H1 (cell line): ENCODE measurements at regions not wholly inside any gene's neighbourhood (a gene's known extent, or its start where the extent isn't known, plus 50 kb on each side); places are given as distances from the start of the nearest gene placed in this dataset.

Source experiments
- CTCF ChIA-PET: fragments of 300-600 bp; sonication (Branson Sonifier 250); formaldehyde crosslinking; loops from one replicate; lab custom pipeline; 2021; ENCODE audit not compliant: partially characterized antibody; lab: Charles Lee
- POLR2A ChIA-PET: fragments of 300-600 bp; sonication (Branson Sonifier 250); formaldehyde crosslinking; loops from one replicate; lab custom pipeline; 2021; ENCODE audit warnings: inconsistent platforms; ENCODE audit not compliant: partially characterized antibody; lab: Charles Lee
- DNase-seq, 2 experiments: peaks; one replicate each; pipeline versions ENCODE4 v3.0.0 to v3.0.0-alpha.2; 2010 to 2022; ENCODE audit warnings: low spot score in 2 of 2, low read depth in 1 of 2, mixed read lengths in 1 of 2
- FAIRE-seq: peaks from 2 replicates; lab custom pipeline; 2011; peaks lifted over from hg19 to GRCh38; lab: Jason Lieb, UNC
- H2AFZ ChIP-seq: 2 replicates; pipeline ENCODE4 v1.8.1; 2012; ENCODE audit warnings: low read length, inconsistent platforms
- H2AK5ac ChIP-seq: 2 replicates; pipeline ENCODE4 v1.6.1; 2013; ENCODE audit warnings: low read depth, low read length
- H2BK120ac ChIP-seq: replicated peaks from 2 replicates; pipeline ENCODE3; 2013; ENCODE audit warnings: low read depth, low read length, inconsistent platforms
- H2BK12ac ChIP-seq: 2 replicates; pipeline ENCODE4 v1.6.1; 2013; ENCODE audit warnings: low read depth, low read length
- H2BK15ac ChIP-seq: 2 replicates; pipeline ENCODE4 v1.6.1; 2013; ENCODE audit warnings: low read length
- H2BK20ac ChIP-seq: 2 replicates; pipeline ENCODE4 v1.6.1; 2013; ENCODE audit warnings: low read length
- H2BK5ac ChIP-seq: 2 replicates; pipeline ENCODE4 v1.6.1; 2013; ENCODE audit warnings: low read depth, low read length
- H3K14ac ChIP-seq: 2 replicates; pipeline ENCODE4 v1.6.1; 2013; ENCODE audit warnings: inconsistent platforms; ENCODE audit not compliant: insufficient read length
- H3K18ac ChIP-seq: 2 replicates; pipeline ENCODE4 v1.6.1; 2013; ENCODE audit warnings: low read length; ENCODE audit errors: extremely low read depth
- H3K23ac ChIP-seq: 2 replicates; pipeline ENCODE4 v1.6.1; 2013; ENCODE audit warnings: inconsistent platforms; ENCODE audit not compliant: insufficient read length
- H3K23me2 ChIP-seq: 2 replicates; pipeline ENCODE4 v1.6.1; 2013; ENCODE audit warnings: low read depth, low read length
- H3K27ac ChIP-seq: 2 replicates; pipeline ENCODE4 v1.6.1; 2011; ENCODE audit warnings: low read depth, low read length, inconsistent platforms
- H3K27me3 ChIP-seq, 4 experiments: replicated peaks in 1 of 4; 1 replicate in 1 of 4; 2 replicates in 3 of 4; pipeline versions ENCODE4 v1.6.1 to v1.8.1; 2011 to 2013; ENCODE audit warnings: low read length in 3 of 4, mild to moderate bottlenecking in 3 of 4, inconsistent platforms in 2 of 4, mixed read lengths in 2 of 4, moderate library complexity in 1 of 4; ENCODE audit not compliant: control insufficient read depth in 3 of 4, insufficient read depth in 3 of 4; ENCODE audit errors: extremely low read depth in 1 of 4
- H3K36me3 ChIP-seq, 4 experiments: 2 replicates each; pipeline versions ENCODE4 v1.6.1 to v1.8.1; 2011 to 2013; ENCODE audit warnings: mild to moderate bottlenecking in 4 of 4, low read length in 3 of 4, moderate library complexity in 2 of 4, control low read depth in 1 of 4, inconsistent platforms in 1 of 4; ENCODE audit not compliant: insufficient read depth in 4 of 4, control insufficient read depth in 2 of 4
- H3K4ac ChIP-seq: replicated peaks from 2 replicates; pipeline ENCODE3; 2013; ENCODE audit warnings: low read length, low read depth, mixed read lengths, inconsistent platforms; ENCODE audit not compliant: insufficient read length
- H3K4me1 ChIP-seq, 4 experiments: replicated peaks in 1 of 4; 1 replicate in 1 of 4; 2 replicates in 3 of 4; pipeline versions ENCODE4 v1.6.1 to v1.8.1; 2011 to 2013; ENCODE audit warnings: low read length in 3 of 4, inconsistent platforms in 2 of 4, mixed read lengths in 1 of 4; ENCODE audit not compliant: insufficient read depth in 4 of 4, control insufficient read depth in 3 of 4
- H3K4me2 ChIP-seq, 2 experiments: 2 replicates each; pipeline versions ENCODE4 v1.6.1 to v1.8.1; 2011 to 2013; ENCODE audit warnings: low read depth in 2 of 2, low read length in 2 of 2, control low read depth in 1 of 2, inconsistent platforms in 1 of 2, mild to moderate bottlenecking in 1 of 2; ENCODE audit not compliant: insufficient read depth in 1 of 2
- H3K4me3 ChIP-seq, 4 experiments: fragments of 200-600, 300-600 bp in 1 of 4; sonication (generic), shearing (Covaris generic), sonication (Bioruptor Twin) in 1 of 4; 2 replicates each; pipeline versions ENCODE4 v1.5.1 to v1.8.1; 2011 to 2016; ENCODE audit warnings: low read length in 4 of 4, low read depth in 3 of 4, control low read depth in 2 of 4, inconsistent platforms in 2 of 4, mild to moderate bottlenecking in 2 of 4, mixed read lengths in 1 of 4, moderate library complexity in 1 of 4; ENCODE audit not compliant: insufficient read depth in 2 of 4; ENCODE audit errors: extremely low read depth in 1 of 4
- H3K56ac ChIP-seq: replicated peaks from 2 replicates; pipeline ENCODE3; 2013; ENCODE audit warnings: low read depth, mild to moderate bottlenecking, mixed read lengths, low read length, inconsistent platforms; ENCODE audit not compliant: insufficient read length
- H3K79me1 ChIP-seq: 2 replicates; pipeline ENCODE4 v1.6.1; 2013; ENCODE audit warnings: low read depth, low read length, control low read depth
- H3K79me2 ChIP-seq, 2 experiments: 2 replicates each; pipeline versions ENCODE4 v1.6.1 to v1.8.1; 2012 to 2013; ENCODE audit warnings: low read length in 2 of 2, mild to moderate bottlenecking in 2 of 2, inconsistent platforms in 1 of 2; ENCODE audit not compliant: insufficient read depth in 2 of 2, control insufficient read depth in 1 of 2
- H3K9ac ChIP-seq, 4 experiments: replicated peaks in 1 of 4; 1 replicate in 1 of 4; 2 replicates in 3 of 4; pipeline versions ENCODE4 v1.6.1 to v1.8.1; 2011 to 2013; ENCODE audit warnings: low read depth in 3 of 4, low read length in 3 of 4, control low read depth in 2 of 4, mild to moderate bottlenecking in 2 of 4, moderate library complexity in 2 of 4, inconsistent platforms in 1 of 4; ENCODE audit errors: extremely low read depth in 1 of 4
- H3K9me3 ChIP-seq, 2 experiments: 2 replicates each; pipeline versions ENCODE4 v1.6.1 to v1.8.1; 2012 to 2013; ENCODE audit warnings: mild to moderate bottlenecking in 2 of 2, moderate library complexity in 2 of 2, control low read depth in 1 of 2, inconsistent platforms in 1 of 2, low read depth in 1 of 2, low read length in 1 of 2, mixed read lengths in 1 of 2; ENCODE audit not compliant: insufficient read depth in 2 of 2
- H4K20me1 ChIP-seq, 2 experiments: replicated peaks in 1 of 2; 2 replicates each; pipeline versions ENCODE3 to v1.8.1; 2011 to 2013; ENCODE audit warnings: inconsistent platforms in 2 of 2, low read length in 2 of 2, mild to moderate bottlenecking in 1 of 2; ENCODE audit not compliant: insufficient read depth in 2 of 2, control insufficient read depth in 1 of 2
- H4K5ac ChIP-seq: 2 replicates; pipeline ENCODE4 v1.6.1; 2013; ENCODE audit warnings: low read length, low read depth, mixed read lengths, inconsistent platforms; ENCODE audit not compliant: insufficient read length
- H4K8ac ChIP-seq: 2 replicates; pipeline ENCODE4 v1.8.0; 2013; ENCODE audit warnings: mild to moderate bottlenecking, moderate library complexity, low read length, inconsistent platforms; ENCODE audit not compliant: insufficient read depth; ENCODE audit errors: extremely low read depth
- H4K91ac ChIP-seq: replicated peaks from 2 replicates; pipeline ENCODE3; 2013; ENCODE audit warnings: low read length, mixed read lengths, inconsistent platforms; ENCODE audit not compliant: insufficient read length
- CBX5 ChIP-seq: fragments of 300-800, 300-1000 bp; sonication (generic); IDR thresholded peaks from 2 replicates; pipeline ENCODE4 v1.7.1; 2016; ENCODE audit warnings: antibody characterized with exemption, low read length, low read depth
- CREB1 ChIP-seq: IDR thresholded peaks from 2 replicates; pipeline ENCODE4 v1.6.1; 2012; ENCODE audit warnings: inconsistent platforms
- CTBP2 ChIP-seq: IDR thresholded peaks from 2 replicates; pipeline ENCODE4 v1.7.0; 2011; ENCODE audit warnings: borderline replicate concordance, mild to moderate bottlenecking, moderate library complexity, mixed read lengths, low read length; ENCODE audit not compliant: insufficient read depth, insufficient read length
- EGR1 ChIP-seq: IDR thresholded peaks from 2 replicates; pipeline ENCODE4 v1.6.1; 2011; ENCODE audit warnings: low read depth, low read length, borderline replicate concordance
- FOSL1 ChIP-seq: IDR thresholded peaks from 2 replicates; pipeline ENCODE4 v1.6.1; 2011; ENCODE audit warnings: mild to moderate bottlenecking, low read depth, low read length, moderate library complexity; ENCODE audit not compliant: insufficient read depth
- GTF2F1 ChIP-seq: IDR thresholded peaks from 2 replicates; pipeline ENCODE4 v1.6.1; 2012; ENCODE audit warnings: low read depth, low read length, improper control_type of control experiment, borderline replicate concordance
- HDAC2 ChIP-seq, 2 experiments: fragments of 300-600 bp in 1 of 2; sonication (generic) in 1 of 2; IDR thresholded peaks; 2 replicates each; pipeline ENCODE4 v1.6.1; 2011 to 2012; ENCODE audit warnings: low read depth in 2 of 2, low read length in 2 of 2, mild to moderate bottlenecking in 2 of 2, moderate library complexity in 2 of 2, borderline replicate concordance in 1 of 2, inconsistent platforms in 1 of 2
- JUND ChIP-seq: IDR thresholded peaks from 2 replicates; pipeline ENCODE4 v1.6.1; 2011; ENCODE audit warnings: mild to moderate bottlenecking, improper control_type of control experiment, low read length
- KDM1A ChIP-seq: fragments of 200-600, 300-600 bp; sonication (generic); IDR thresholded peaks from 2 replicates; pipeline ENCODE4 v1.7.1; 2016; ENCODE audit warnings: mild to moderate bottlenecking, low read length, borderline replicate concordance
- KDM5A ChIP-seq: fragments of 200-600 bp; IDR thresholded peaks from 2 replicates; pipeline ENCODE4 v1.7.1; 2012; ENCODE audit warnings: mild to moderate bottlenecking, low read length, inconsistent platforms, mixed read lengths
- MAX ChIP-seq: IDR thresholded peaks from 2 replicates; pipeline ENCODE4 v1.6.1; 2012; ENCODE audit warnings: inconsistent platforms
- RFX5 ChIP-seq: IDR thresholded peaks from 2 replicates; pipeline ENCODE4 v1.6.1; 2011; ENCODE audit warnings: low read depth, low read length, improper control_type of control experiment, borderline replicate concordance
- SP1 ChIP-seq: IDR thresholded peaks from 2 replicates; pipeline ENCODE4 v1.6.1; 2011; ENCODE audit warnings: low read depth, low read length
- SP2 ChIP-seq: IDR thresholded peaks from 2 replicates; pipeline ENCODE4 v1.6.1; 2012; ENCODE audit warnings: mild to moderate bottlenecking, low read length, inconsistent platforms
- WGBS, 2 experiments: shearing (Covaris generic) in 1 of 2; methylation state at CpG; one replicate each; pipeline versions ENCODE4 v1.1.6 to v1.1.7; 2013 to 2015; ENCODE audit warnings: low lambda C conversion rate in 2 of 2, mixed read lengths in 2 of 2, inconsistent platforms in 1 of 2, low coverage in 1 of 2, missing lambda C conversion rate in 1 of 2; ENCODE audit not compliant: insufficient replicate concordance in 2 of 2, insufficient coverage in 1 of 2, insufficient read length in 1 of 2; ENCODE audit errors: extremely low coverage in 1 of 2, missing lambda C conversion rate in 1 of 2; 5-methylcytosine and 5-hydroxymethylcytosine counted together

DNA sequence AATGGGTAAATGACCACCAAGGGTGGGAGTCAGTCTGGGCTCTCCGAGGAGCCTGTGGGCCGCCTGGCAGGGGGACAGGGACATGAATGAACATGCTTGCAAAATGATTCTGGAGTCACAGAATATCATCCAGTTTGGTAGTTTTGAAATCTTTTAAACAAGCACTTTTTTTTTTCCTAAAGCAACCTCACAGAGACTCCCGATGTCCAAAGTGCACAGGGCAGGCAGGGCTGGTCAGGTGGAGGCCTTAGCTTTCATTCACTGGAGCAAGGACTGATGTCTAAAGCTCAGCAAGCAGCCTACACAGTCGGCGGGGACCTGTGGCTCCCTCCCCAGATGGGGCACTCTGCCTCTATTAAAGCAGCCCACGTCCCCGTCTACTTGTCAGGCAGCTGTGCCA is 402.9 kb downstream of the PPP1R2C start:
- DNase-seq: no peak
- 83% methylated on average over 7 of the region's 7 CpGs; no CpG with 5 or more reads in 1 of the 2 experiments for WGBS, 2 experiments
- Histone ChIP-seq H3K9me3 (no peaks in the 10 kb centered on the region), H3K4ac (no peak overlapping the region), H3K27ac (no peak overlapping the region), H3K27me3 (no peaks in the 10 kb centered on the region), H3K79me2 (no peaks in the 10 kb centered on the region), H2AK5ac (no peak overlapping the region), H3K14ac (no peak overlapping the region), H3K79me1 (no peaks in the 10 kb centered on the region), H3K56ac (no peak overlapping the region), H4K8ac (no peak overlapping the region), H2AFZ (no peak overlapping the region), H3K23me2 (no peaks in the 10 kb centered on the region), H2BK120ac (no peak overlapping the region), H3K4me1 (no peaks in the 10 kb centered on the region), H4K5ac (no peak overlapping the region), H2BK5ac (no peak overlapping the region), H3K18ac (no peak overlapping the region), H3K9ac (no peak overlapping the region), H2BK20ac (no peak overlapping the region), H3K4me3 (no peak overlapping the region), H2BK12ac (no peak overlapping the region), H4K91ac (no peak overlapping the region), H3K4me2 (no peak overlapping the region), H3K36me3 (no peaks in the 10 kb centered on the region), H2BK15ac (no peak overlapping the region), H3K23ac (no peak overlapping the region), H4K20me1 (no peaks in the 10 kb centered on the region)
- CTCF ChIA-PET: no interaction called here
- FAIRE-seq: no peak
- POLR2A ChIA-PET: no interaction called here
- TF ChIP-seq JUND (no peak), MAX (no peak), GTF2F1 (no peak), CBX5 (no peak), KDM1A (no peak), HDAC2 (IDR thresholded peaks at IDR 0.05; ENCODE audit: borderline replicate concordance in 1 of 2, low read depth in 2 of 2, low read length in 2 of 2) (no peak), KDM5A (no peak), RFX5 (no peak), EGR1 (no peak), FOSL1 (no peak), SP1 (no peak), SP2 (no peak), CREB1 (no peak), CTBP2 (no peak)
